Lung (tissue), 11 donors: ENCODE measurements at regions not wholly inside any gene's neighbourhood (a gene's known extent, or its start where the extent isn't known, plus 50 kb on each side); places are given as distances from the start of the nearest gene placed in this dataset.
"Not testable (repeated sequence)": the region's sequence is repeated elsewhere in the genome, so short reads cannot be mapped to it uniquely, and the experiment has no call there.

Experiments used
- ATAC-seq: fragments of 200-7000 bp; cut with Tn5 transposase; one replicate; pipeline ENCODE4 v1.9.1; 2020; ENCODE audit warnings: moderate number of reproducible peaks; ENCODE audit not compliant: insufficient read depth, low FRiP score
- DNase-seq, 3 donors: peaks; one replicate each; pipeline ENCODE4 v3.0.0-alpha.2; 2013 to 2017
- H3K27ac ChIP-seq, 2 donors: one replicate each; pipeline ENCODE4 v1.5.1; 2013; ENCODE audit warnings: mild to moderate bottlenecking in 2 of 2, moderate library complexity in 2 of 2, control low read depth in 1 of 2, inconsistent platforms in 1 of 2, low read depth in 1 of 2, low read length in 1 of 2
- H3K27me3 ChIP-seq, 3 donors: one replicate each; pipeline ENCODE4 v1.5.1; 2013; ENCODE audit warnings: low read length in 2 of 3; ENCODE audit not compliant: control insufficient read depth in 3 of 3, insufficient read depth in 3 of 3
- H3K36me3 ChIP-seq, 4 donors: one replicate each; pipeline ENCODE4 v1.5.1; 2013; ENCODE audit warnings: low read length in 4 of 4, mild to moderate bottlenecking in 1 of 4, moderate library complexity in 1 of 4; ENCODE audit not compliant: control insufficient read depth in 4 of 4, insufficient read depth in 4 of 4
- H3K4me1 ChIP-seq, 5 donors: one replicate each; pipeline ENCODE4 v1.5.1; 2013; ENCODE audit warnings: low read length in 5 of 5, mild to moderate bottlenecking in 2 of 5, moderate library complexity in 1 of 5; ENCODE audit not compliant: control insufficient read depth in 5 of 5, insufficient read depth in 5 of 5
- H3K4me3 ChIP-seq: one replicate; pipeline ENCODE4 v1.5.1; 2013; ENCODE audit warnings: mild to moderate bottlenecking, control low read depth, moderate library complexity
- H3K9ac ChIP-seq, 2 donors: one replicate each; pipeline ENCODE4 v1.5.1; 2013; ENCODE audit warnings: low read length in 2 of 2, control low read depth in 1 of 2; ENCODE audit not compliant: insufficient read depth in 1 of 2
- H3K9me3 ChIP-seq, 4 donors: one replicate each; pipeline ENCODE4 v1.5.1; 2013; ENCODE audit warnings: low read length in 3 of 4, mild to moderate bottlenecking in 1 of 4, moderate library complexity in 1 of 4; ENCODE audit not compliant: control insufficient read depth in 4 of 4, insufficient read depth in 3 of 4
- CTCF ChIP-seq: IDR thresholded peaks from 2 replicates; pipeline ENCODE4 v1.5.1; 2012; ENCODE audit warnings: mild to moderate bottlenecking; ENCODE audit errors: control extremely low read depth, extremely low read depth
- WGBS, 2 donors: extraction: QIAGEN DNeasy Blood & Tissue Kit; methylation state at CpG; one replicate each; pipeline ENCODE4 v1.1.7; 2013; 5-methylcytosine and 5-hydroxymethylcytosine counted together
- donor health status: control.
- donor health status: control.
- donor health status: Bipolar disorder and iron deficiency.
- donor health status: healthy.
- donor health status: DM: yes; HTN: yes; CAD: no.

GRCh38 chr9:126071076-126071750 lies 255.4 kb upstream of the MVB12B start:
- Histone ChIP-seq H3K9ac (no peak overlapping the region), H3K36me3 (no peaks in the 10 kb centered on the region), H3K27ac (no peak overlapping the region), H3K27me3 (peaks cover 0 to 4% (median 1%) of the 10 kb centered on the region in 3 donors), H3K4me3 (no peak overlapping the region), H3K9me3 (no peaks in the 10 kb centered on the region), H3K4me1 (no peaks in the 10 kb centered on the region)
- DNase-seq (no peak), ATAC-seq (no peak)
- no peak for TF ChIP-seq CTCF
- WGBS, 2 donors, result 74 to 82% methylated on average over 13 of the region's 13 CpGs

DNA sequence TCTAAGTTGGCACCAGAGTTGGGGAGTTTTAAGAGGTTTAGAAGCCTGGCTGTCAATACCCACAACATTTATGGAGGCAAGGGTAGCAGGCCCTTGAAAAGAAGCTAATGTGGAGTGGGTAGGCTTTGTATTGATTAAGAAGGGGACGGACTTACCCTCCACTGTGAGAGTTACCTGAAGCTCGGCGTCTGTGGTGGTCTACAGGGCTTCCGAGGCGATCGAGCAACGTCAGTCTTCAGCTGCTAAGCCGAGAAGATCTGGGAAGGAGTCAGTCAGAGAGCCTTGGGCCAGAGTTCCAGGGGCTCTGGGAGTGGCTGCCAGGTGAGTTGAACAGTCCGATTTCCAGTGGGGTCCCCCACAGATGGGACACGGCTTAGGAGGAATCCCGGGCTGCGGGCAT lies 249.0 kb upstream of the MVB12B start:
- not testable (repeated sequence) for H3K36me3 ChIP-seq, DNase-seq, H3K4me3 ChIP-seq, H3K27me3 ChIP-seq, H3K27ac ChIP-seq, ATAC-seq, H3K9ac ChIP-seq, H3K4me1 ChIP-seq, H3K9me3 ChIP-seq
- WGBS, 2 donors, result 91 to 94% methylated on average over 11 to 12 of the region's 12 CpGs

DNA sequence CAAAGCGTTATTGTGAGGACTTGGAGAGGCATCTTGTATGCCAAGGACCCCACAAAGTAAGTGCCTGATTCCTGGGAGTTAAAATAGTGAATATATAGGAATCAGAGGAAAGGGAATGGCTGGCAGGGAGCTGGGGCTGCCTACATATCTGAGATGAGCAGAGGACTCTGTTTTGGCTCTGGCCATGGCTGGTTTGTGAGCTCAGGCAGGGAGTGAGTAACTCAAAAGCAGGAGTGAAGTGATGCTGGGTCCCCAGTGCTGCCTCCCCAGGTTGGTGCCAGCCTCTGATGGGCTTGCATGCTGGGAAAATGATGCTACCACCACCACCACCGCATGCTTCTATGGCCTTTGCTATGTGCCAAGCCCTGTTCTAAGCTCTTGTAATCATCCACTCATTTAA lies 246.0 kb upstream of the MVB12B start:
- no peak for ATAC-seq

GRCh38 chr9:126081746-126082145 lies 244.9 kb upstream of the MVB12B start:
- no peak for DNase-seq
- Histone ChIP-seq H3K36me3 (no peaks in the 10 kb centered on the region), H3K9ac (no peak overlapping the region), H3K4me3 (no peak overlapping the region), H3K9me3 (peaks cover 0 to 6% (median 0%) of the 10 kb centered on the region in 4 donors), H3K27me3 (no peaks in the 10 kb centered on the region), H3K27ac (no peak overlapping the region), H3K4me1 (no peaks in the 10 kb centered on the region)
- ATAC-seq, result no peak
- WGBS, 2 donors, result 72 to 87% methylated on average over 4 of the region's 4 CpGs
- no peak for TF ChIP-seq CTCF

More for the DNA sequence above, 246.0 kb upstream of the MVB12B start:
- DNase-seq, result no peak
- H3K4me3 ChIP-seq, result no peak overlapping the region
- H3K27me3 ChIP-seq, result no peaks in the 10 kb centered on the region
- H3K4me1 ChIP-seq, result no peaks in the 10 kb centered on the region
- 60 to 67% methylated on average over 2 of the region's 2 CpGs for WGBS, 2 donors
- H3K9ac ChIP-seq, result no peak overlapping the region
- H3K27ac ChIP-seq, result no peak overlapping the region
- peaks cover 0 to 6% (median 0%) of the 10 kb centered on the region in 4 donors for H3K9me3 ChIP-seq
- no peaks in the 10 kb centered on the region for H3K36me3 ChIP-seq
- TF ChIP-seq CTCF, result no peak
